Neural progenitor cell (in vitro differentiated cells): ENCODE measurements at regions not wholly inside any gene's neighbourhood (a gene's known extent, or its start where the extent isn't known, plus 50 kb on each side); places are given as distances from the start of the nearest gene placed in this dataset.

ENCODE experiments used
- DNase-seq: peaks from one replicate; pipeline ENCODE4 v3.0.0-alpha.2; 2016; ENCODE audit warnings: low spot score
- H2AFZ ChIP-seq: fragments of 200-600 bp; sonication (generic); replicated peaks from 2 replicates; pipeline ENCODE4 v1.6.1; 2016; ENCODE audit warnings: antibody characterized with exemption
- H3F3A ChIP-seq: fragments of 200-600 bp; sonication (generic); 2 replicates; pipeline ENCODE4 v1.6.1; 2016; ENCODE audit warnings: antibody characterized with exemption, low read depth
- H3K27ac ChIP-seq: fragments of 200-600 bp; sonication (generic); 2 replicates; pipeline ENCODE4 v1.5.1; 2016; ENCODE audit warnings: mild to moderate bottlenecking
- H3K27me3 ChIP-seq: fragments of 200-600 bp; sonication (generic); 2 replicates; pipeline ENCODE4 v1.6.1; 2016; ENCODE audit warnings: mild to moderate bottlenecking, moderate library complexity
- H3K36me3 ChIP-seq: fragments of 200-600 bp; sonication (generic); 2 replicates; pipeline ENCODE4 v1.5.1; 2016
- H3K4me1 ChIP-seq: fragments of 200-600 bp; sonication (generic); 2 replicates; pipeline ENCODE4 v1.6.1; 2016; ENCODE audit warnings: mixed run types
- H3K4me2 ChIP-seq: fragments of 200-600 bp; sonication (generic); 2 replicates; pipeline ENCODE4 v1.6.1; 2016
- H3K4me3 ChIP-seq: fragments of 200-600 bp; sonication (generic); 2 replicates; pipeline ENCODE4 v1.5.1; 2016
- H3K79me2 ChIP-seq: fragments of 200-600 bp; sonication (generic); 2 replicates; pipeline ENCODE4 v1.6.1; 2016; ENCODE audit warnings: low read depth
- H3K9ac ChIP-seq: fragments of 200-600 bp; sonication (generic); 2 replicates; pipeline ENCODE4 v1.6.1; 2016
- H3K9me3 ChIP-seq: fragments of 200-600 bp; sonication (generic); 2 replicates; pipeline ENCODE4 v1.5.1; 2016; ENCODE audit warnings: low read depth
- H4K20me1 ChIP-seq: fragments of 200-600 bp; sonication (generic); 2 replicates; pipeline ENCODE4 v1.6.1; 2016; ENCODE audit warnings: low read depth
- H3K27ac Mint-ChIP-seq: 3 replicates; pipeline ENCODE4 v1.8.0; 2021; ENCODE audit warnings: mixed read lengths
- H3K27me3 Mint-ChIP-seq: 2 replicates; pipeline ENCODE4 v1.8.0; 2022; ENCODE audit warnings: low read depth, mild to moderate bottlenecking, inconsistent platforms, moderate library complexity, mixed read lengths; ENCODE audit not compliant: insufficient read depth
- H3K36me3 Mint-ChIP-seq: 3 replicates; pipeline ENCODE4 v1.8.0; 2021; ENCODE audit warnings: mixed read lengths
- H3K4me1 Mint-ChIP-seq: 3 replicates; pipeline ENCODE4 v1.8.0; 2021; ENCODE audit warnings: mixed read lengths
- H3K4me3 Mint-ChIP-seq: 3 replicates; pipeline ENCODE4 v1.8.0; 2021; ENCODE audit warnings: mild to moderate bottlenecking, moderate library complexity, mixed read lengths
- H3K9me3 Mint-ChIP-seq: 3 replicates; pipeline ENCODE4 v1.8.0; 2020; ENCODE audit warnings: mixed read lengths
- EZH2 ChIP-seq: fragments of 200-600 bp; sonication (generic); IDR thresholded peaks from 2 replicates; pipeline ENCODE4 v1.6.1; 2017; ENCODE audit warnings: antibody characterized with exemption, mild to moderate bottlenecking, moderate library complexity
- EZH2phosphoT487 ChIP-seq: fragments of 200-600 bp; sonication (generic); IDR thresholded peaks from 2 replicates; pipeline ENCODE4 v1.6.1; 2017; ENCODE audit warnings: antibody characterized with exemption
- TF ChIP-seq, protein P1 (sequence below): fragments of 200-600 bp; sonication (generic); IDR thresholded peaks from 2 replicates; pipeline ENCODE4 v1.5.1; 2017; ENCODE audit warnings: antibody characterized with exemption, mild to moderate bottlenecking

DNA sequence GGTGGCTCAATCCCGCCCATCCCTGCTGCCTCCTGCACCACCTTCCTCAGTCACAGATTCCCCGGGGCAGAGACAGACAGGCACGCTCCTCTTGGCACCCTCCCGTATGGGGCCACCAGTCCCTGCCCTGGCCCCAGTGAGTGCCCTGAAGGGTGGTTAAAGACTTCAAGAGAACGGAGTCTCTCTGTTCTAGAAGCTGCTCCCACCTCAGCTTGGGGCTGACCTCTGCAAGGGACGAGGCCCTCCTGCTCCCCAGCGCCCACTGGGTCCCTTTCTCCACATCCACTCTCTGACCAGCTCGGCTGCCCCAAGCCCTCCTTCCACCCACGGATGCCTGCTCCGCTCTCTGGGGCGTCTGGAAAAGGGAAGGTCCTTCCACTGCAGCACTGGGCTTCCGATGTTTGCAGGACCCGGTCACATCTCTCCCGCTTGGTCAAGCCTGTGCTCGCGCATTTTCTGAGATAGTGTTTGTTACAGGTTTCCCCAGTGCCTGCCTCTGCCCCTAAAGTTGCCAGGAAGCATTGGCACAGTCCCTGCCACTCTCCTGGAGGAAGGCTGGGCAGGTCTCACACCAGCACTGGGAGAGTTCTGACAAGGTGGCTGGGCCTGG is 1487.9 kb downstream of the TBC1D22A start:
- DNase-seq, result no peak
- H3K27me3 ChIP-seq, result no peaks in the 10 kb centered on the region
- peaks cover 20% of the 10 kb centered on the region for H3K4me1 Mint-ChIP-seq
- no peak overlapping the region for H3K27ac ChIP-seq
- TF ChIP-seq, protein P1, sequence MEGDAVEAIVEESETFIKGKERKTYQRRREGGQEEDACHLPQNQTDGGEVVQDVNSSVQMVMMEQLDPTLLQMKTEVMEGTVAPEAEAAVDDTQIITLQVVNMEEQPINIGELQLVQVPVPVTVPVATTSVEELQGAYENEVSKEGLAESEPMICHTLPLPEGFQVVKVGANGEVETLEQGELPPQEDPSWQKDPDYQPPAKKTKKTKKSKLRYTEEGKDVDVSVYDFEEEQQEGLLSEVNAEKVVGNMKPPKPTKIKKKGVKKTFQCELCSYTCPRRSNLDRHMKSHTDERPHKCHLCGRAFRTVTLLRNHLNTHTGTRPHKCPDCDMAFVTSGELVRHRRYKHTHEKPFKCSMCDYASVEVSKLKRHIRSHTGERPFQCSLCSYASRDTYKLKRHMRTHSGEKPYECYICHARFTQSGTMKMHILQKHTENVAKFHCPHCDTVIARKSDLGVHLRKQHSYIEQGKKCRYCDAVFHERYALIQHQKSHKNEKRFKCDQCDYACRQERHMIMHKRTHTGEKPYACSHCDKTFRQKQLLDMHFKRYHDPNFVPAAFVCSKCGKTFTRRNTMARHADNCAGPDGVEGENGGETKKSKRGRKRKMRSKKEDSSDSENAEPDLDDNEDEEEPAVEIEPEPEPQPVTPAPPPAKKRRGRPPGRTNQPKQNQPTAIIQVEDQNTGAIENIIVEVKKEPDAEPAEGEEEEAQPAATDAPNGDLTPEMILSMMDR, result no peak
- TF ChIP-seq EZH2phosphoT487, result no peak
- no peak for TF ChIP-seq EZH2
- no peaks in the 10 kb centered on the region for H4K20me1 ChIP-seq
- H3K27me3 Mint-ChIP-seq, result peaks cover 17% of the 10 kb centered on the region
- H3K9ac ChIP-seq, result no peak overlapping the region
- no peak overlapping the region for H3K27ac Mint-ChIP-seq
- peaks cover 16% of the 10 kb centered on the region for H3K4me1 ChIP-seq
- no peak overlapping the region for H3K4me2 ChIP-seq
- H3K9me3 ChIP-seq, result no peaks in the 10 kb centered on the region
- H3K4me3 Mint-ChIP-seq, result no peak overlapping the region
- H2AFZ ChIP-seq, result no peak overlapping the region
- no peaks in the 10 kb centered on the region for H3K36me3 Mint-ChIP-seq
- H3K36me3 ChIP-seq, result no peaks in the 10 kb centered on the region
- no peak overlapping the region for H3K4me3 ChIP-seq
- no peaks in the 10 kb centered on the region for H3K79me2 ChIP-seq
- H3F3A ChIP-seq, result no peaks in the 10 kb centered on the region
- H3K9me3 Mint-ChIP-seq, result peaks cover 4% of the 10 kb centered on the region

DNA sequence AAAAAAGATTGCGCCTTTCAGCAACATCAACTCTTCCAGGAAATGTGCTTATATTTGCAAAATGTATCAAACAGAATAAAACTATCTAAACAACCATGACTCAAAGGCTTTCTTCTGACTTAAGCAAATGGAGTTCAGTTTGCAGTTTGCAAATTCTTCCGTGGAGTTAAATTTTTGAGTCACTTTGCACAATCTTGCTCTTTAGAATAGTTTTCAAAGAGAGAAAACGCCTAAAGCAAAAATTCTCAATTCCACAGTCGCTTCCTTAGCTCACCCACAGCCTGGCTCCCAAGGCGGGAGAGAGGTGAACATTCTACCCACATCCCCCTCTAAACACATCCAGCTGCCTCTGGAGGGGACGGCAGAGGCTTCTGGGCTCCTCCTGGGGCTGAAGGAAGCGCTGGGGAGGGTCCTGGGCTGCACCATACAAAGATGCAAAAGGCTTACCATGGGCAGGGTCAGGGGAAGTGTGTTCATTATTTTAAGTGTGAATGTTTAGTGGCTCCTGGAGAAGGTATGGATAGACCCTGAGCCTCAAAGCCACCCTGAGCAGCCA is 1487.3 kb downstream of the TBC1D22A start:
- no peaks in the 10 kb centered on the region for H3K79me2 ChIP-seq
- no peaks in the 10 kb centered on the region for H3K36me3 ChIP-seq
- H3K9ac ChIP-seq, result no peak overlapping the region
- H3K4me1 ChIP-seq, result peaks cover 12% of the 10 kb centered on the region
- H3K4me1 Mint-ChIP-seq, result peaks cover 14% of the 10 kb centered on the region
- H3K4me3 Mint-ChIP-seq, result no peak overlapping the region
- H3K27ac ChIP-seq, result no peak overlapping the region
- H4K20me1 ChIP-seq, result no peaks in the 10 kb centered on the region
- no peak overlapping the region for H3K4me3 ChIP-seq
- no peak overlapping the region for H3K4me2 ChIP-seq
- no peak overlapping the region for H2AFZ ChIP-seq
- H3F3A ChIP-seq, result no peaks in the 10 kb centered on the region
- H3K27me3 Mint-ChIP-seq, result peaks cover 20% of the 10 kb centered on the region
- no peaks in the 10 kb centered on the region for H3K36me3 Mint-ChIP-seq
- H3K9me3 ChIP-seq, result no peaks in the 10 kb centered on the region
- no peak for DNase-seq
- H3K27ac Mint-ChIP-seq, result no peak overlapping the region
- TF ChIP-seq EZH2 (no peak), EZH2phosphoT487 (no peak)
- TF ChIP-seq, protein P1, result no peak
- no peaks in the 10 kb centered on the region for H3K27me3 ChIP-seq
- peaks cover 4% of the 10 kb centered on the region for H3K9me3 Mint-ChIP-seq

DNA sequence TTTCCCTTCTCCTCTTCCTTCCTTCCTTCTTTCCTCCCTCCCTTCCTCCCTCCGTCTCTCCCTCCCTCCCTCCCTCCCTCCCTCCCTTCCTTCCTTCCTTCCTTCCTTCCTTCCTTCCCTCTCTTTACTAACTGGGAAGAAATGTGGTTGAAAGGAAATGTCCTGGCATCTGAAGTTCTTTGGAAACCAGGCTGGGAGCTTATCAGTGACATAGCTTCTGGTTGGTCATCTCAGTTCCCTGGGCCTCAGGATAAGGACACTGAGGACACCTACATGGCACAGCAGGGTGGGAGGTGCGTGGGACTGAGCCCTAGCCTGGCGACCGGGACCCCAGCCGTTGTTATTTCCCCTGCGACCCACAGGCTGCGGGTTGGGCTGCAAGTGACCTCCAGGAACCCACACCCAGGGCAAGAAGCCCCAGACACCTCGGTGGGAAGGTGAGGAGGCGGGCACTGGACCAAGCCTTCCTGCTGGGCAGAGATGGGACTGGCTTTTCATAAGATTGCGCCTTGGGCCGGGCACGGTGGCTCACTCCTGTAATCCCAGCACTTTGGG is 1486.5 kb downstream of the TBC1D22A start:
- TF ChIP-seq EZH2phosphoT487 (no peak), EZH2 (no peak)
- TF ChIP-seq, protein P1, result no peak
- Histone ChIP-seq H3K9ac (no peak overlapping the region), H3F3A (no peaks in the 10 kb centered on the region), H3K36me3 (no peaks in the 10 kb centered on the region), H3K79me2 (no peaks in the 10 kb centered on the region), H2AFZ (no peak overlapping the region), H4K20me1 (no peaks in the 10 kb centered on the region), H3K4me3 (no peak overlapping the region), H3K27ac (no peak overlapping the region), H3K4me2 (no peak overlapping the region), H3K27me3 (no peaks in the 10 kb centered on the region), H3K9me3 (no peaks in the 10 kb centered on the region), H3K4me1 (peaks cover 3% of the 10 kb centered on the region)
- Mint-ChIP-seq H3K9me3 (peaks cover 5% of the 10 kb centered on the region), H3K27ac (no peak overlapping the region), H3K27me3 (peaks cover 26% of the 10 kb centered on the region), H3K36me3 (no peaks in the 10 kb centered on the region), H3K4me3 (no peak overlapping the region), H3K4me1 (peaks cover 6% of the 10 kb centered on the region)
- no peak for DNase-seq
